GM21528 (cell line): ENCODE measurements at regions not wholly inside any gene's neighbourhood (a gene's known extent, or its start where the extent isn't known, plus 50 kb on each side); places are given as distances from the start of the nearest gene placed in this dataset.

Experiments
- ATAC-seq: cut with Tn5 transposase; IDR thresholded peaks from one replicate; pipeline ENCODE4 v1.9.1; 2021; ENCODE audit warnings: mild to moderate bottlenecking, moderate library complexity; ENCODE audit not compliant: unreplicated experiment, low FRiP score

GRCh38 chr21:16071761-16072160, 342.0 kb downstream of the USP25 start:
- ATAC-seq, result no peak

GRCh38 chr21:16072221-16072620, 342.4 kb downstream of the USP25 start:
- no peak for ATAC-seq

GRCh38 chr21:16072737-16073136, 343.0 kb downstream of the USP25 start:
- ATAC-seq, result no peak

- ATAC-seq, result no peak
Observed at GRCh38 chr21:16073586-16073985, 343.8 kb downstream of the USP25 start.

GRCh38 chr21:16074950-16075489, 345.2 kb downstream of the USP25 start:
- ATAC-seq, result no peak

- ATAC-seq, result no peak
Observed at GRCh38 chr21:16075649-16076282, 346.0 kb downstream of the USP25 start.

- ATAC-seq, result no peak
Observed at GRCh38 chr21:16076465-16076864, 346.7 kb downstream of the USP25 start.

- ATAC-seq, result no peak
Observed at GRCh38 chr21:16078382-16078781, 348.6 kb downstream of the USP25 start.

- no peak for ATAC-seq
Observed at GRCh38 chr21:16079830-16080229, 350.0 kb downstream of the USP25 start.

GRCh38 chr21:16081304-16081703, 351.5 kb downstream of the USP25 start:
- no peak for ATAC-seq

- ATAC-seq, result no peak
Observed at GRCh38 chr21:16082038-16082816, 352.4 kb downstream of the USP25 start.

- no peak for ATAC-seq
Observed at GRCh38 chr21:16084776-16085364, 355.1 kb downstream of the USP25 start.

GRCh38 chr21:16085421-16085820, 355.6 kb downstream of the USP25 start:
- ATAC-seq, result no peak

GRCh38 chr21:16086121-16086520, 356.3 kb downstream of the USP25 start:
- no peak for ATAC-seq

GRCh38 chr21:16086936-16087335, 357.2 kb downstream of the USP25 start:
- no peak for ATAC-seq

GRCh38 chr21:16087523-16087922, 357.7 kb downstream of the USP25 start:
- ATAC-seq, result no peak

GRCh38 chr21:16088056-16088455, 358.3 kb downstream of the USP25 start:
- ATAC-seq, result no peak

- no peak for ATAC-seq
Observed at GRCh38 chr21:16095005-16095404, 365.2 kb downstream of the USP25 start.

GRCh38 chr21:16096988-16097387, 367.2 kb downstream of the USP25 start:
- no peak for ATAC-seq

- no peak for ATAC-seq
Observed at GRCh38 chr21:16102113-16102512, 372.3 kb downstream of the USP25 start.

GRCh38 chr21:16108561-16109075, 378.8 kb downstream of the USP25 start:
- no peak for ATAC-seq
